HEK293T (cell line): ENCODE measurements at regions not wholly inside any gene's neighbourhood (a gene's known extent, or its start where the extent isn't known, plus 50 kb on each side); places are given as distances from the start of the nearest gene placed in this dataset.

Experiments
- CTCF ChIA-PET: fragments of 350-600 bp; formaldehyde crosslinking; extraction: SDS; loops from one replicate; lab custom pipeline; 2021; ENCODE audit warnings: antibody characterized with exemption, inconsistent platforms; lab: Yijun Ruan, JAX
- POLR2A ChIA-PET: fragments of 350-600 bp; formaldehyde crosslinking; extraction: SDS; loops from one replicate; lab custom pipeline; 2020; ENCODE audit warnings: antibody characterized with exemption, inconsistent platforms; lab: Yijun Ruan, JAX
- DNase-seq: peaks from one replicate; pipeline ENCODE4 v3.0.0; 2012; ENCODE audit warnings: mixed read lengths; ENCODE audit errors: extremely low spot score
- ARNT ChIP-seq: fragments of 450-650 bp; IDR thresholded peaks from 2 replicates; pipeline ENCODE4 v1.6.1; 2017; ENCODE audit warnings: mild to moderate bottlenecking
- BHLHE40 ChIP-seq: fragments of 450-650 bp; IDR thresholded peaks from 2 replicates; pipeline ENCODE4 v1.6.1; 2016; ENCODE audit warnings: mild to moderate bottlenecking, moderate library complexity, borderline replicate concordance
- CTBP1 ChIP-seq: fragments of 450-650 bp; IDR thresholded peaks from 2 replicates; pipeline ENCODE4 v1.6.1; 2016; ENCODE audit warnings: borderline replicate concordance
- ELF4 ChIP-seq: fragments of 450-650 bp; IDR thresholded peaks from 2 replicates; pipeline ENCODE4 v1.6.1; 2017; ENCODE audit warnings: antibody characterized with exemption
- FOXA1 ChIP-seq: fragments of 450-650 bp; IDR thresholded peaks from 2 replicates; pipeline ENCODE4 v1.6.1; 2016; ENCODE audit warnings: mild to moderate bottlenecking
- FOXK2 ChIP-seq: fragments of 450-650 bp; IDR thresholded peaks from 2 replicates; pipeline ENCODE4 v1.6.1; 2016; ENCODE audit warnings: mild to moderate bottlenecking
- FOXM1 ChIP-seq: fragments of 450-650 bp; IDR thresholded peaks from 2 replicates; pipeline ENCODE4 v1.6.1; 2017; ENCODE audit warnings: mild to moderate bottlenecking, borderline replicate concordance
- HDGF ChIP-seq: fragments of 450-650 bp; IDR thresholded peaks from 2 replicates; pipeline ENCODE4 v1.6.1; 2017; ENCODE audit warnings: antibody characterized with exemption, borderline replicate concordance
- L3MBTL2 ChIP-seq: fragments of 450-650 bp; conservative IDR thresholded peaks from 2 replicates; pipeline ENCODE4 v1.6.1; 2016; ENCODE audit warnings: mild to moderate bottlenecking
- LEF1 ChIP-seq: fragments of 450-650 bp; IDR thresholded peaks from 2 replicates; pipeline ENCODE4 v1.6.1; 2017; ENCODE audit warnings: mild to moderate bottlenecking, borderline replicate concordance
- NFRKB ChIP-seq: fragments of 450-650 bp; IDR thresholded peaks from 2 replicates; pipeline ENCODE4 v1.6.1; 2016; ENCODE audit warnings: mild to moderate bottlenecking, moderate library complexity
- PKNOX1 ChIP-seq: fragments of 450-650 bp; IDR thresholded peaks from 2 replicates; pipeline ENCODE4 v1.6.1; 2016
- SP1 ChIP-seq: fragments of 450-650 bp; IDR thresholded peaks from 2 replicates; pipeline ENCODE4 v1.6.1; 2017
- SUZ12 ChIP-seq: fragments of 450-650 bp; IDR thresholded peaks from 2 replicates; pipeline ENCODE4 v1.6.1; 2016; ENCODE audit warnings: mild to moderate bottlenecking
- TARDBP ChIP-seq: fragments of 450-650 bp; IDR thresholded peaks from 2 replicates; pipeline ENCODE4 v1.6.1; 2016
- ZNF384 ChIP-seq: fragments of 450-650 bp; IDR thresholded peaks from 2 replicates; pipeline ENCODE4 v1.6.1; 2016

- POLR2A ChIA-PET = no interaction called here
- no peak for DNase-seq
- TF ChIP-seq L3MBTL2 (no peak), ARNT (no peak), PKNOX1 (no peak), NFRKB (no peak), HDGF (no peak), ELF4 (no peak), FOXK2 (no peak), BHLHE40 (no peak), SUZ12 (no peak), FOXA1 (no peak), ZNF384 (no peak), LEF1 (no peak), SP1 (no peak), CTBP1 (no peak)
- CTCF ChIA-PET = interaction anchor here (1.2 kb wide), 1 partner anchor 9 kb away, joined by 3 read pairs; no protein-coding TSS in a partner anchor
Measured at GRCh38 chr7:34330308-34330707, 327.7 kb upstream of the NPSR1 start.

- ChIA-PET CTCF (no interaction called here), POLR2A (no interaction called here)
- DNase-seq = no peak
- TF ChIP-seq FOXA1 = no peak
- TF ChIP-seq ARNT = no peak
- TF ChIP-seq PKNOX1 = no peak
- no peak for TF ChIP-seq ELF4
- TF ChIP-seq BHLHE40 = no peak
- no peak for TF ChIP-seq ZNF384
- TF ChIP-seq FOXK2 = no peak
- no peak for TF ChIP-seq L3MBTL2
- TF ChIP-seq SUZ12 = no peak
- no peak for TF ChIP-seq LEF1
- no peak for TF ChIP-seq HDGF
- no peak for TF ChIP-seq NFRKB
- TF ChIP-seq TARDBP = no peak
- TF ChIP-seq FOXM1 = no peak
Measured at GRCh38 chr7:34331102-34331501, 326.9 kb upstream of the NPSR1 start.

GRCh38 chr7:34332006-34332405 is 326.0 kb upstream of the NPSR1 start:
- ChIA-PET POLR2A (no interaction called here), CTCF (no interaction called here)
- no peak for TF ChIP-seq LEF1
- TF ChIP-seq PKNOX1 = no peak
- TF ChIP-seq ZNF384 = no peak
- TF ChIP-seq CTBP1 = no peak
- no peak for TF ChIP-seq ELF4
- TF ChIP-seq FOXA1 = no peak
- no peak for TF ChIP-seq NFRKB
- no peak for TF ChIP-seq FOXM1
- no peak for TF ChIP-seq HDGF
- TF ChIP-seq SP1 = no peak
- no peak for TF ChIP-seq L3MBTL2
- TF ChIP-seq SUZ12 = no peak
- TF ChIP-seq FOXK2 = no peak
- TF ChIP-seq BHLHE40 = no peak
- TF ChIP-seq TARDBP = no peak
- no peak for TF ChIP-seq ARNT
- DNase-seq = no peak

GRCh38 chr7:34333184-34333583 is 324.8 kb upstream of the NPSR1 start:
- no peak for DNase-seq
- ChIA-PET POLR2A (no interaction called here), CTCF (no interaction called here)
- TF ChIP-seq FOXA1 (no peak), ELF4 (no peak), ZNF384 (no peak), HDGF (no peak), SP1 (no peak), SUZ12 (no peak), FOXM1 (no peak), CTBP1 (no peak), L3MBTL2 (no peak), TARDBP (no peak)

- POLR2A ChIA-PET = no interaction called here
- CTCF ChIA-PET = no interaction called here
Measured at GRCh38 chr7:34333925-34334324, 324.1 kb upstream of the NPSR1 start.

GRCh38 chr7:34337163-34337562 is 320.9 kb upstream of the NPSR1 start:
- TF ChIP-seq FOXA1 (no peak), ZNF384 (no peak), L3MBTL2 (no peak), BHLHE40 (no peak), FOXK2 (no peak), SUZ12 (no peak), ARNT (no peak), NFRKB (no peak), FOXM1 (no peak), PKNOX1 (no peak)
- ChIA-PET POLR2A (no interaction called here), CTCF (no interaction called here)
- no peak for DNase-seq

More at GRCh38 chr7:34333925-34334324, 324.1 kb upstream of the NPSR1 start:
- no peak for TF ChIP-seq L3MBTL2
- TF ChIP-seq FOXK2 = no peak
- TF ChIP-seq PKNOX1 = no peak
- no peak for TF ChIP-seq ELF4
- no peak for TF ChIP-seq LEF1
- no peak for TF ChIP-seq BHLHE40
- no peak for TF ChIP-seq SP1
- TF ChIP-seq ZNF384 = no peak
- TF ChIP-seq TARDBP = no peak
- no peak for TF ChIP-seq NFRKB
- DNase-seq = no peak
